ENCODE measurements at regions not wholly inside any gene's neighbourhood (a gene's known extent, or its start where the extent isn't known, plus 50 kb on each side); places are given as distances from the start of the nearest gene placed in this dataset.
"Not testable (repeated sequence)": the region's sequence is repeated elsewhere in the genome, so short reads cannot be mapped to it uniquely, and the experiment has no call there.

DNA sequence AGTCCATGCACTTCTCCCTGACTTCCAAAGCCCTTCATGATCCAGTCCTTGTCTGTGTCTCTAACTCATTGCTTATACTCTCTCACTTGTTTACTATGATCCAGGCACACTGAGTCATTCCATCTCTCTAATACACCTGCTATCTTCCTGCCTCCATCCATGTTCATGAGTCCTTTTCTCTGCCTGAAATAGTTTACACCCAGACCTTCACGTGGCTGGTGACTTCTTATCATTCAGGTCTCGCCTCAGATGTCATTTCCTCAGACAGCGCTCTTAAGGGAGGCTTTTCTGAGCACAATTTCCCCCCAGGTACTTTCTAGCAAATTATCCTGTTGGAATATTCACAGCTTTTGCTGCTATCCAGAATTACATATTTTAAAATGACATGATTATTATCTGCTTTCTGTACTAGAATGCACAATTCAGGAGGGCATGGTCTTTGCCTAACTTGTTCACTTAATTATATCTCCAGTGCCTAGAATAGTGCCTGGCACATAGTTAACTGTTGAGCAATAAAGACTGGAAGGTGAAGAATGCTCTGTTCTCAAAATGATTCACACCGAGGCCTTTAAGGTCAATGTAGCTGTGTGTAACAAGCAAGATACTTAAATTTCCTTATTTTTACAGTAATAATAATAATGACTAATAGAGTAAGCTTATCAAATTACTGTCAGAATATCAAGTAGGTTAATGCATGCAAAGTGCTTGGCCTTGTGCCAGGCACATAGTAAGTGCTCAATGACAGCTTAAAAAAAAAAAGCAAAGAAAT lies 183.7 kb upstream of the SPRY2 start:
- intact Hi-C loops (cut with micrococcal nuclease): no loop called here
- Mint-ChIP-seq H3K27ac (no peak overlapping the region), H3K4me3 (no peak overlapping the region), H3K9me3 (no peaks in the 10 kb centered on the region), H3K4me1 (no peaks in the 10 kb centered on the region), H3K27me3 (no peaks in the 10 kb centered on the region), H3K36me3 (ENCODE audit: low read depth) (no peaks in the 10 kb centered on the region)
- no peak for DNase-seq
- POLR2A ChIA-PET: no interaction called here
- CTCF ChIA-PET: no interaction called here
- TF ChIP-seq, protein P1, sequence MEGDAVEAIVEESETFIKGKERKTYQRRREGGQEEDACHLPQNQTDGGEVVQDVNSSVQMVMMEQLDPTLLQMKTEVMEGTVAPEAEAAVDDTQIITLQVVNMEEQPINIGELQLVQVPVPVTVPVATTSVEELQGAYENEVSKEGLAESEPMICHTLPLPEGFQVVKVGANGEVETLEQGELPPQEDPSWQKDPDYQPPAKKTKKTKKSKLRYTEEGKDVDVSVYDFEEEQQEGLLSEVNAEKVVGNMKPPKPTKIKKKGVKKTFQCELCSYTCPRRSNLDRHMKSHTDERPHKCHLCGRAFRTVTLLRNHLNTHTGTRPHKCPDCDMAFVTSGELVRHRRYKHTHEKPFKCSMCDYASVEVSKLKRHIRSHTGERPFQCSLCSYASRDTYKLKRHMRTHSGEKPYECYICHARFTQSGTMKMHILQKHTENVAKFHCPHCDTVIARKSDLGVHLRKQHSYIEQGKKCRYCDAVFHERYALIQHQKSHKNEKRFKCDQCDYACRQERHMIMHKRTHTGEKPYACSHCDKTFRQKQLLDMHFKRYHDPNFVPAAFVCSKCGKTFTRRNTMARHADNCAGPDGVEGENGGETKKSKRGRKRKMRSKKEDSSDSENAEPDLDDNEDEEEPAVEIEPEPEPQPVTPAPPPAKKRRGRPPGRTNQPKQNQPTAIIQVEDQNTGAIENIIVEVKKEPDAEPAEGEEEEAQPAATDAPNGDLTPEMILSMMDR (IDR thresholded peaks at IDR 0.05): no peak
- no peak for ATAC-seq (ENCODE audit: low read depth)

DNA sequence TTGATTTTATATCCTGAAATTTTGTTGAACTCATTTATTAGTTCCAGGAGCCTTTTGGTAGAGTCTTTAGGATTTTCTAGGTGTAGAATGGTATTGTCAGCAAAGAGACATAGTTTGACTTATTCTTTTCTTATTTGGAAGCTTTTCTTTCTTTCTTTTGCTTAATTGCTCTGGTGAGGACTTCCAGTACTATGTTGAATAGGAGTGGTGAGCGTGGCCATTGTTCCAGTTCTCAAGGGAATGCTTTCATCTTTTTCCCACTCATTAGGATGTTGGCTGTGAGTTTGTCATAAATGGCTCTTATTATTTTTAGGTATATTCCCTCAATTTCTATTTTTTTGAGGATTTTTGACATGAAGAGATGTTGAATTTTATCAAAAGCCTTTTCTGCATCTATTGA lies 182.2 kb upstream of the SPRY2 start:
- ATAC-seq (ENCODE audit: low read depth) (no peak), DNase-seq (no peak)
- TF ChIP-seq, protein P1 (IDR thresholded peaks at IDR 0.05): no peak
- H3K9me3 Mint-ChIP-seq: no peaks in the 10 kb centered on the region
- intact Hi-C loops (cut with micrococcal nuclease): no loop called here
- H3K4me3 Mint-ChIP-seq: no peak overlapping the region
- ChIA-PET POLR2A (no interaction called here), CTCF (no interaction called here)
- no peaks in the 10 kb centered on the region for H3K36me3 Mint-ChIP-seq (ENCODE audit: low read depth)
- no peaks in the 10 kb centered on the region for H3K27me3 Mint-ChIP-seq
- no peak overlapping the region for H3K27ac Mint-ChIP-seq
- H3K4me1 Mint-ChIP-seq: no peaks in the 10 kb centered on the region

DNA sequence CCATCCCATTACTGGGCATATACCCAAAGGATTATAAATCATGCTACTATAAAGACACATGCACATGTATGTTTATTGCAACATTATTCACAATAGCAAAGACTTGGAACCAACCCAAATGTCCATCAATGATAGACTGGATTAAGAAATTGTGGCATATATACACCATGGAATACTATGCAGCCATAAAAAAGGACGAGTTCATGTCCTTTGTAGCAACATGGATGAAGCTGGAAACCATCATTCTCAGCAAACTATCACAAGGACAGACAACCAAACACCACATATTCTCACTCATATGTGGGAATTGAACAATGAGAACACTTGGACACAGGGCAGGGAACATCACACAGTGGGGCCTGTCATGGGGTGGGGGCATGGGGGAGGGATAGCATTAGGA lies 181.5 kb upstream of the SPRY2 start:
- H3K27ac Mint-ChIP-seq; POLR2A ChIA-PET; intact Hi-C loops (cut with micrococcal nuclease); DNase-seq; H3K4me1 Mint-ChIP-seq; H3K4me3 Mint-ChIP-seq; H3K27me3 Mint-ChIP-seq; CTCF ChIA-PET; H3K36me3 Mint-ChIP-seq (ENCODE audit: low read depth); H3K9me3 Mint-ChIP-seq; ATAC-seq (ENCODE audit: low read depth): not testable (repeated sequence)

DNA sequence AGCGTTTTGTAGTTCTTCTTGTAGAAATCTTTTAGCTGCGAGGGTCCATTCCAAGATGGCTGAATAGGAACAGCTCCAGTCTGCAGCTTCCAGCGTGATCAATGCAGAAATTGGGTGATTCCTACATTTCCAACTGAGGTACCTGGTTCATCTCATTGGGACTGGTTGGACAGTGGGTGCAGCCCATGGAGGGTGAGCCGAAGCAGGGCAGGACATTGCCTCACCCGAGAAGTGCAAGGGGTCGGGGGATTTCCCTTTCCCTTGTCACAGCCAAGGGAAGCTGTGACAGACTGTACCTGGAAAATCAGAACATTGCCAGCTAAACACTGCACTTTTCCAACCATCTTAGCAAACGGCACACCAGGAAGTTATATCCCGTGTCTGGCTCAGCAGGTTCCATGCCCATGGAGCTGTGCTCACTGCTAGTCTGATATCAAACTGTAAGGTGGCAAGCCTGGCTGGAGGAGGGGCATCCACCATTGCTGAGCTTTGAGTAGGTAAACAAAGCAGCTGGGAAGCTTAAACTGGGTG lies 176.0 kb upstream of the SPRY2 start:
- TF ChIP-seq, protein P1 (IDR thresholded peaks at IDR 0.05): no peak
- Mint-ChIP-seq H3K4me1 (no peaks in the 10 kb centered on the region), H3K36me3 (ENCODE audit: low read depth) (no peaks in the 10 kb centered on the region), H3K4me3 (no peak overlapping the region), H3K27me3 (no peaks in the 10 kb centered on the region), H3K9me3 (peaks cover 9% of the 10 kb centered on the region), H3K27ac (no peak overlapping the region)
- DNase-seq: no peak
- CTCF ChIA-PET: no interaction called here
- POLR2A ChIA-PET: no interaction called here
- no peak for ATAC-seq (ENCODE audit: low read depth)
- intact Hi-C loops (cut with micrococcal nuclease): no loop called here

DNA sequence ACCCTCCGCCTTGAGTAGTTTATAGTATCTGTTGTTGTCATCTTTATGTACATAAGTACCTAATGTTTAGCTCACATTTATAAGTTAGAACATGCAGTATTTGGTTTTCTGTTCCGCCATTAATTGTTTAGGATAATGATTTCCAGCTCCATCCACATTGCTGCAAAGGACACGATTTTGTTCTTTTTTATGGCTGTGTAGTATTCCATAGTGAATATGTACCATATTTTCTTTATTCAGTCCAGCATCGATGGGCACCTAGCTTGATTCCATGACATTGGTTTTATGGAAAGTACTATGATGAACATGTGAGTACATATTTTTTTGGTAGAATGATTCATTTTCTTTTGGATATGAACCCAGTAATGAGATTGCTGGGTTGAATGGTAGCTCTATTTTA lies 174.4 kb upstream of the SPRY2 start:
- intact Hi-C loops (cut with micrococcal nuclease): no loop called here
- ATAC-seq (ENCODE audit: low read depth) (no peak), DNase-seq (no peak)
- ChIA-PET CTCF (no interaction called here), POLR2A (no interaction called here)
- H3K9me3 Mint-ChIP-seq: peaks cover 9% of the 10 kb centered on the region
- no peaks in the 10 kb centered on the region for H3K36me3 Mint-ChIP-seq (ENCODE audit: low read depth)
- H3K4me3 Mint-ChIP-seq: no peak overlapping the region
- H3K4me1 Mint-ChIP-seq: no peaks in the 10 kb centered on the region
- no peaks in the 10 kb centered on the region for H3K27me3 Mint-ChIP-seq
- TF ChIP-seq, protein P1 (IDR thresholded peaks at IDR 0.05): no peak
- H3K27ac Mint-ChIP-seq: no peak overlapping the region

DNA sequence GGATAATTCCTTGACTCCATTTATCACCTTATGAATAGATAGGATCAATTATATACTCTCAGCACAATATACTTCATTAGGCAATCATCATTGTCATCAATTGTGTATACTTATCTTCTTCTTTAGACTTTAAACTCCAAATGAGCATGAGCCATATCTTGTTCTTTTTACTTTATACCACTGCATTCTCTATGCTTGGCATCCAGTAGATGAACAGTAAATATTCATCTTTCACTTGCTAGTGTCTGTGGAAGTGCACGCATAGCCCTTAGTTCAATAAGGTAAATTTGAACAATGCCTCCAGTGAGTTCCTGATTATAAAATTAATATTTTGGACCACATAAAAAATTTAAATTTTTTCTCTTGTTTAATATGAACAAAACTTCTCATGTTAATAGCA lies 172.3 kb upstream of the SPRY2 start:
- no peak overlapping the region for H3K27ac Mint-ChIP-seq
- no peaks in the 10 kb centered on the region for H3K36me3 Mint-ChIP-seq (ENCODE audit: low read depth)
- CTCF ChIA-PET: no interaction called here
- intact Hi-C loops (cut with micrococcal nuclease): no loop called here
- POLR2A ChIA-PET: no interaction called here
- DNase-seq (no peak), ATAC-seq (ENCODE audit: low read depth) (no peak)
- H3K4me1 Mint-ChIP-seq: no peaks in the 10 kb centered on the region
- TF ChIP-seq, protein P1 (IDR thresholded peaks at IDR 0.05): no peak
- H3K4me3 Mint-ChIP-seq: no peak overlapping the region
- no peaks in the 10 kb centered on the region for H3K27me3 Mint-ChIP-seq
- H3K9me3 Mint-ChIP-seq: peaks cover 9% of the 10 kb centered on the region
